Tibial artery (tissue), 4 donors: ENCODE measurements at regions not wholly inside any gene's neighbourhood (a gene's known extent, or its start where the extent isn't known, plus 50 kb on each side); places are given as distances from the start of the nearest gene placed in this dataset.

Experiments used
- DNase-seq, 2 donors: peaks; one replicate each; pipeline ENCODE4 v3.0.0-alpha.2; 2019
- H3K27ac ChIP-seq, 2 donors: fragments of 200-600 bp; sonication (generic) in 1 of 2; 1 replicate in 1 of 2; 2 replicates in 1 of 2; pipeline ENCODE4 v1.5.1; 2018 to 2019; ENCODE audit warnings: mild to moderate bottlenecking in 1 of 2
- H3K27me3 ChIP-seq, 2 donors: fragments of 200-600 bp; sonication (generic) in 1 of 2; one replicate each; pipeline versions ENCODE4 v1.5.1 to v1.6.0; 2016 to 2019
- H3K36me3 ChIP-seq, 3 donors: fragments of 200-600 bp; sonication (generic) in 2 of 3; one replicate each; pipeline ENCODE4 v1.5.1; 2016 to 2019; ENCODE audit warnings: mild to moderate bottlenecking in 2 of 3
- H3K4me1 ChIP-seq, 4 donors: fragments of 200-600 bp; sonication (generic) in 2 of 4; 1 replicate in 3 of 4; 2 replicates in 1 of 4; pipeline ENCODE4 v1.5.1; 2016 to 2019
- H3K4me3 ChIP-seq, 2 donors: fragments of 200-600 bp; sonication (generic) in 1 of 2; 1 replicate in 1 of 2; 2 replicates in 1 of 2; pipeline ENCODE4 v1.5.1; 2018 to 2019; ENCODE audit warnings: mild to moderate bottlenecking in 2 of 2
- H3K9me3 ChIP-seq, 3 donors: fragments of 200-600 bp; sonication (generic) in 1 of 3; one replicate each; pipeline ENCODE4 v1.5.1; 2016 to 2019
- intact Hi-C: fragments of 100-400 bp; cut with DNase I; formaldehyde crosslinking; loops from one replicate; pipeline ENCODE4 v1.15.0; 2023; ENCODE audit warnings: low total_unique reads
- TF ChIP-seq, protein P1 (sequence below), 2 experiments: fragments of 200-600 bp in 1 of 2; fragments of 450-650 bp in 1 of 2; IDR thresholded peaks; one replicate each; pipeline ENCODE4 v1.5.1; 2017 to 2019; ENCODE audit warnings: antibody characterized with exemption in 2 of 2, mild to moderate bottlenecking in 1 of 2, moderate library complexity in 1 of 2

DNA sequence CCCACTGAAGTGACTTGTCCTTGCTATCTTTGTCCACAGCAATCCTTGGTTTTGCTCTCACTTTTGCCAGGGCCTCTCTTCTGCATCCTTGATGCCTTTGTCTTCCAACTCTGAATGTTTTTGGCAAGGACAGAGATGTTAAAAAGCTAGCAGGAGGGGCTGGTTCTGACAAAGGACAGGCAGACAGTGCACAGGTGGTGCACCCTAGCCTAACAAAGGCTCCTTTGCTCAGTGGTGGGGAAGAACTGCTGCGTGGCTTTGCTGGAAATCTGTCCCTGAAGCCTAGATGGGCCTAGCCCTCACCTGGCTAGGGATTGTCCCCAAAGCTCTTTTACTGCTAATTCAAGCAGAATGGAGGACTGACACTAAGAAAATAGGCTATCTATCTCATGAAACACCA is 233.5 kb downstream of the MAN2A1 start:
- Histone ChIP-seq H3K27ac (no peak overlapping the region), H3K36me3 (no peaks in the 10 kb centered on the region)
- intact Hi-C loops, result no loop called here

GRCh38 chr5:109924237-109925107 is 234.7 kb downstream of the MAN2A1 start:
- TF ChIP-seq, protein P1, sequence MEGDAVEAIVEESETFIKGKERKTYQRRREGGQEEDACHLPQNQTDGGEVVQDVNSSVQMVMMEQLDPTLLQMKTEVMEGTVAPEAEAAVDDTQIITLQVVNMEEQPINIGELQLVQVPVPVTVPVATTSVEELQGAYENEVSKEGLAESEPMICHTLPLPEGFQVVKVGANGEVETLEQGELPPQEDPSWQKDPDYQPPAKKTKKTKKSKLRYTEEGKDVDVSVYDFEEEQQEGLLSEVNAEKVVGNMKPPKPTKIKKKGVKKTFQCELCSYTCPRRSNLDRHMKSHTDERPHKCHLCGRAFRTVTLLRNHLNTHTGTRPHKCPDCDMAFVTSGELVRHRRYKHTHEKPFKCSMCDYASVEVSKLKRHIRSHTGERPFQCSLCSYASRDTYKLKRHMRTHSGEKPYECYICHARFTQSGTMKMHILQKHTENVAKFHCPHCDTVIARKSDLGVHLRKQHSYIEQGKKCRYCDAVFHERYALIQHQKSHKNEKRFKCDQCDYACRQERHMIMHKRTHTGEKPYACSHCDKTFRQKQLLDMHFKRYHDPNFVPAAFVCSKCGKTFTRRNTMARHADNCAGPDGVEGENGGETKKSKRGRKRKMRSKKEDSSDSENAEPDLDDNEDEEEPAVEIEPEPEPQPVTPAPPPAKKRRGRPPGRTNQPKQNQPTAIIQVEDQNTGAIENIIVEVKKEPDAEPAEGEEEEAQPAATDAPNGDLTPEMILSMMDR (IDR thresholded peaks at IDR 0.05), result no peak
- Histone ChIP-seq H3K27me3 (no peaks in the 10 kb centered on the region), H3K36me3 (no peaks in the 10 kb centered on the region), H3K9me3 (no peaks in the 10 kb centered on the region), H3K27ac (no peak overlapping the region), H3K4me1 (peaks cover 0 to 11% (median 3%) of the 10 kb centered on the region in 4 donors), H3K4me3 (no peak overlapping the region)
- no peak for DNase-seq
- intact Hi-C loops, result no loop called here

More for the DNA sequence above, 233.5 kb downstream of the MAN2A1 start:
- no peak for DNase-seq
- Histone ChIP-seq H3K4me3 (no peak overlapping the region), H3K27me3 (no peaks in the 10 kb centered on the region), H3K9me3 (no peaks in the 10 kb centered on the region), H3K4me1 (peaks cover 0 to 11% (median 3%) of the 10 kb centered on the region in 4 donors)
- TF ChIP-seq, protein P1 (IDR thresholded peaks at IDR 0.05), result no peak

DNA sequence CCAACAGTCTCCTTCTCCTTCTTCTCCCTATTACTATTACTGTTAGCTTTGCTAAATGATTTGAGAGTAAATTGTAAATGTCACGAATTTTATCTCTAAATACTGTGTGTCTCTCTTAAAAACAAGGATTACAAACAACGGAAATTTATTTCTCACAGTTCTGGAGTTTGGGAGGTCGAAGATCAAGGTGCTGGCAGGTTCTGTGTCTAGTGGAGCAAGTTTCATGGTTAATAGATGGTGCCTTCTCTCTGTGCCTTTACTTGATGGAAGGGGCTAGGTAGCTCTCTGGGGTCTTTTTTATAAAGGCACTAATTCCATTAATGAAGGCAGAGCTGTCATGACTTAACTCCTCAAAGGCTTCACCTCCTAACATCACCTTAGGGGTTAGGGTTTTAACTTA is 237.9 kb downstream of the MAN2A1 start:
- Histone ChIP-seq H3K4me1 (peaks cover 0 to under 1% (median 0%) of the 10 kb centered on the region in 4 donors), H3K36me3 (no peaks in the 10 kb centered on the region), H3K27ac (no peak overlapping the region), H3K4me3 (no peak overlapping the region), H3K9me3 (no peaks in the 10 kb centered on the region), H3K27me3 (no peaks in the 10 kb centered on the region)
- no peak for DNase-seq
- TF ChIP-seq, protein P1 (IDR thresholded peaks at IDR 0.05), result no peak
- intact Hi-C loops, result no loop called here

- TF ChIP-seq, protein P1 (IDR thresholded peaks at IDR 0.05), result no peak
- intact Hi-C loops, result no loop called here
- H3K4me1 ChIP-seq, result no peaks in the 10 kb centered on the region
Measured at GRCh38 chr5:109928046-109928445, 238.3 kb downstream of the MAN2A1 start.

GRCh38 chr5:109928811-109929210 is 239.1 kb downstream of the MAN2A1 start:
- Histone ChIP-seq H3K27me3 (no peaks in the 10 kb centered on the region), H3K4me1 (no peaks in the 10 kb centered on the region), H3K36me3 (no peaks in the 10 kb centered on the region), H3K9me3 (no peaks in the 10 kb centered on the region), H3K4me3 (no peak overlapping the region), H3K27ac (no peak overlapping the region)
- TF ChIP-seq, protein P1 (IDR thresholded peaks at IDR 0.05), result no peak
- no peak for DNase-seq
- intact Hi-C loops, result no loop called here

More at GRCh38 chr5:109928046-109928445, 238.3 kb downstream of the MAN2A1 start:
- DNase-seq, result no peak
- H3K27ac ChIP-seq, result no peak overlapping the region
- H3K4me3 ChIP-seq, result no peak overlapping the region
- H3K36me3 ChIP-seq, result no peaks in the 10 kb centered on the region
- H3K27me3 ChIP-seq, result no peaks in the 10 kb centered on the region
- no peaks in the 10 kb centered on the region for H3K9me3 ChIP-seq
